ENCODE measurements at regions not wholly inside any gene's neighbourhood (a gene's known extent, or its start where the extent isn't known, plus 50 kb on each side); places are given as distances from the start of the nearest gene placed in this dataset.

DNA sequence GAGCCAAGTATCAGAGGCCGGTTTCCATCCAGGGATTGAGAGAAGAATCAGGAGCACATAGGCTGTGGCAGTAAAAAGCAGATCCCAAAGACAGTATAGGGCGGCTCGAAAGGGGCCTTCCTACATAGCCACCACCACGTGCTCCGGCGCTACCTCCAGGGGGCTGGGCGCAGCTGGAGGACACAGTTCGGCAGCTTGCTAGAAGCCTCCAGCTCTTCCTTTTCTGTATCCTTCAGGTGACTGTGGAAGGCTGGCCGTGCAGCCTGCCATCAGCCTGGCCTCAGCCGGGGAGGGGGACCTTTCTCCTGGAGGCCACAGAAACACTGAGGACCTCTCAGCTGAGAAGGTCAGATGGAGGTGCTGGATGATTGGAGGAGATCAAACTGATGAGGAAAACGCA is 183.6 kb upstream of the GLI2 start:
- TF ChIP-seq, protein P1, sequence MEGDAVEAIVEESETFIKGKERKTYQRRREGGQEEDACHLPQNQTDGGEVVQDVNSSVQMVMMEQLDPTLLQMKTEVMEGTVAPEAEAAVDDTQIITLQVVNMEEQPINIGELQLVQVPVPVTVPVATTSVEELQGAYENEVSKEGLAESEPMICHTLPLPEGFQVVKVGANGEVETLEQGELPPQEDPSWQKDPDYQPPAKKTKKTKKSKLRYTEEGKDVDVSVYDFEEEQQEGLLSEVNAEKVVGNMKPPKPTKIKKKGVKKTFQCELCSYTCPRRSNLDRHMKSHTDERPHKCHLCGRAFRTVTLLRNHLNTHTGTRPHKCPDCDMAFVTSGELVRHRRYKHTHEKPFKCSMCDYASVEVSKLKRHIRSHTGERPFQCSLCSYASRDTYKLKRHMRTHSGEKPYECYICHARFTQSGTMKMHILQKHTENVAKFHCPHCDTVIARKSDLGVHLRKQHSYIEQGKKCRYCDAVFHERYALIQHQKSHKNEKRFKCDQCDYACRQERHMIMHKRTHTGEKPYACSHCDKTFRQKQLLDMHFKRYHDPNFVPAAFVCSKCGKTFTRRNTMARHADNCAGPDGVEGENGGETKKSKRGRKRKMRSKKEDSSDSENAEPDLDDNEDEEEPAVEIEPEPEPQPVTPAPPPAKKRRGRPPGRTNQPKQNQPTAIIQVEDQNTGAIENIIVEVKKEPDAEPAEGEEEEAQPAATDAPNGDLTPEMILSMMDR (IDR thresholded peaks at IDR 0.05; ENCODE audit: low read depth, low read length, poor library complexity, severe bottlenecking): no peak
- no peak for TF ChIP-seq EZH2phosphoT487 (IDR thresholded peaks at IDR 0.05; ENCODE audit: borderline replicate concordance, low read length)
